OCI-LY7 (cell line): ENCODE measurements at regions not wholly inside any gene's neighbourhood (a gene's known extent, or its start where the extent isn't known, plus 50 kb on each side); places are given as distances from the start of the nearest gene placed in this dataset.

Source experiments
- EZH2phosphoT487 ChIP-seq: fragments of 200-600 bp; sonication (generic); IDR thresholded peaks from 2 replicates; pipeline ENCODE4 v1.6.1; 2018; ENCODE audit warnings: low read depth, borderline replicate concordance, mild to moderate bottlenecking, mixed run types, antibody characterized with exemption, low read length, moderate library complexity, mixed read lengths
- TF ChIP-seq, protein P1 (sequence below): fragments of 200-600 bp; sonication (generic); conservative IDR thresholded peaks from 2 replicates; pipeline ENCODE4 v1.5.1; 2014; ENCODE audit warnings: mild to moderate bottlenecking, antibody characterized with exemption, low read length, moderate library complexity, mixed read lengths

- TF ChIP-seq, protein P1, sequence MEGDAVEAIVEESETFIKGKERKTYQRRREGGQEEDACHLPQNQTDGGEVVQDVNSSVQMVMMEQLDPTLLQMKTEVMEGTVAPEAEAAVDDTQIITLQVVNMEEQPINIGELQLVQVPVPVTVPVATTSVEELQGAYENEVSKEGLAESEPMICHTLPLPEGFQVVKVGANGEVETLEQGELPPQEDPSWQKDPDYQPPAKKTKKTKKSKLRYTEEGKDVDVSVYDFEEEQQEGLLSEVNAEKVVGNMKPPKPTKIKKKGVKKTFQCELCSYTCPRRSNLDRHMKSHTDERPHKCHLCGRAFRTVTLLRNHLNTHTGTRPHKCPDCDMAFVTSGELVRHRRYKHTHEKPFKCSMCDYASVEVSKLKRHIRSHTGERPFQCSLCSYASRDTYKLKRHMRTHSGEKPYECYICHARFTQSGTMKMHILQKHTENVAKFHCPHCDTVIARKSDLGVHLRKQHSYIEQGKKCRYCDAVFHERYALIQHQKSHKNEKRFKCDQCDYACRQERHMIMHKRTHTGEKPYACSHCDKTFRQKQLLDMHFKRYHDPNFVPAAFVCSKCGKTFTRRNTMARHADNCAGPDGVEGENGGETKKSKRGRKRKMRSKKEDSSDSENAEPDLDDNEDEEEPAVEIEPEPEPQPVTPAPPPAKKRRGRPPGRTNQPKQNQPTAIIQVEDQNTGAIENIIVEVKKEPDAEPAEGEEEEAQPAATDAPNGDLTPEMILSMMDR = no peak
- no peak for TF ChIP-seq EZH2phosphoT487
Measured at GRCh38 chr3:72303926-72304325, 519.0 kb upstream of the PROK2 start.
